Posterior cingulate gyrus (tissue), 11 donors: ENCODE measurements at regions not wholly inside any gene's neighbourhood (a gene's known extent, or its start where the extent isn't known, plus 50 kb on each side); places are given as distances from the start of the nearest gene placed in this dataset.

Experiments
- DNase-seq, 10 donors: peaks; one replicate each; pipeline versions ENCODE4 v3.0.0 to v3.0.0-alpha.2; 2020 to 2021; ENCODE audit warnings: mixed read lengths in 3 of 10
- intact Hi-C: fragments of 100-400 bp; cut with DNase I; formaldehyde crosslinking; loops from one replicate; pipeline ENCODE4 v1.15.1; 2023

GRCh38 chr2:146818122-146818521 is 1026.7 kb upstream of the ACVR2A start:
- intact Hi-C loops, result no loop called here
- DNase-seq, result no peak

GRCh38 chr2:146817613-146818012 is 1027.2 kb upstream of the ACVR2A start:
- intact Hi-C loops, result no loop called here
- DNase-seq, result no peak

- no peak for DNase-seq
- intact Hi-C loops, result no loop called here
Observed at GRCh38 chr2:146814971-146815370, 1029.9 kb upstream of the ACVR2A start.

- intact Hi-C loops, result no loop called here
- peak in 4 of 10 donors; percentile 6 to 81 (median 71) for DNase-seq
Observed at GRCh38 chr2:146807568-146808168, 1037.2 kb upstream of the ACVR2A start.

- intact Hi-C loops, result no loop called here
- no peak for DNase-seq
Observed at GRCh38 chr2:146806364-146807005, 1038.3 kb upstream of the ACVR2A start.

- no peak for DNase-seq
- intact Hi-C loops, result no loop called here
Observed at GRCh38 chr2:146804288-146804687, 1040.5 kb upstream of the ACVR2A start.

GRCh38 chr2:146801886-146802285 is 1042.9 kb upstream of the ACVR2A start:
- intact Hi-C loops, result no loop called here

GRCh38 chr2:146786396-146786795 is 1058.4 kb upstream of the ACVR2A start:
- intact Hi-C loops, result no loop called here
- DNase-seq, result no peak

More at GRCh38 chr2:146801886-146802285, 1042.9 kb upstream of the ACVR2A start:
- DNase-seq, result no peak

GRCh38 chr2:146785101-146785500 is 1059.7 kb upstream of the ACVR2A start:
- DNase-seq, result no peak
- intact Hi-C loops, result no loop called here

- DNase-seq, result no peak
- intact Hi-C loops, result no loop called here
Observed at GRCh38 chr2:146784602-146785001, 1060.2 kb upstream of the ACVR2A start.

- intact Hi-C loops, result no loop called here
- DNase-seq, result no peak
Observed at GRCh38 chr2:146777181-146777580, 1067.6 kb upstream of the ACVR2A start.

- intact Hi-C loops, result no loop called here
- DNase-seq, result no peak
Observed at GRCh38 chr2:146776596-146776995, 1068.2 kb upstream of the ACVR2A start.

GRCh38 chr2:146771531-146771930 is 1073.3 kb upstream of the ACVR2A start:
- DNase-seq, result no peak
- intact Hi-C loops, result no loop called here

- intact Hi-C loops, result no loop called here
- DNase-seq, result no peak
Observed at GRCh38 chr2:146764301-146764700, 1080.5 kb upstream of the ACVR2A start.

- intact Hi-C loops, result no loop called here
Observed at GRCh38 chr2:146762786-146763185, 1082.0 kb upstream of the ACVR2A start.

GRCh38 chr2:146754606-146755005 is 1090.2 kb upstream of the ACVR2A start:
- intact Hi-C loops, result no loop called here
- DNase-seq, result no peak

More at GRCh38 chr2:146762786-146763185, 1082.0 kb upstream of the ACVR2A start:
- DNase-seq, result no peak

- intact Hi-C loops, result no loop called here
- no peak for DNase-seq
Observed at GRCh38 chr2:146748046-146748445, 1096.8 kb upstream of the ACVR2A start.

GRCh38 chr2:146741260-146741659 is 1103.6 kb upstream of the ACVR2A start:
- intact Hi-C loops, result no loop called here
- DNase-seq, result no peak

- DNase-seq, result no peak
Observed at GRCh38 chr2:146734821-146735190, 1110.0 kb upstream of the ACVR2A start.

GRCh38 chr2:146734042-146734820 is 1110.6 kb upstream of the ACVR2A start:
- intact Hi-C loops, result loop anchor here (2.0 kb wide), 1 partner anchor 1177 kb away; no protein-coding TSS in a partner anchor
- no peak for DNase-seq

More at GRCh38 chr2:146734821-146735190, 1110.0 kb upstream of the ACVR2A start:
- intact Hi-C loops, result loop anchor here (2.0 kb wide), 1 partner anchor 1176 kb away; no protein-coding TSS in a partner anchor

GRCh38 chr2:146730882-146731281 is 1113.9 kb upstream of the ACVR2A start:
- no peak for DNase-seq
- intact Hi-C loops, result no loop called here
